ENCODE measurements at regions not wholly inside any gene's neighbourhood (a gene's known extent, or its start where the extent isn't known, plus 50 kb on each side); places are given as distances from the start of the nearest gene placed in this dataset.

DNA sequence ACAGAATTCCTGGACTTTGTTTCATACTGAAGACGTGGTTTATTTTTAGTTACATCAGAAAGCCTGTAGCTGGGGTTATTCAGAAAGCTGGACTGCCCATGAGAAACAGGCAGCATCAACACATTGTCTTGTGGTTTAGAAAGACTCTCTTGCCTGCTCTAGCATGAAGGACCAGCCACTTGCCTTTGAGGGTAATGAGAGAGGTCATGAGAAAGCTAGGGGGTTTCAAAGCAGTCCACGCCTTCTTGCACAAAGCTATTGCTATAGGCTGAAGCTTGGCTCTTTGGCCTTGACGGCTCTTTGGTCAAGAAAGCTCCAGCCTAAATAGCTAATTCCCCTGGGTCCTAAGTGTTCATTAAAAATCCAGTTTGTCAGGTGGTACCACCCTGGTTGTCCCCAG is 208.1 kb downstream of the PRDM2 start:
- POLR2A ChIA-PET: no interaction called here
- no peaks in the 10 kb centered on the region for H3K9me3 Mint-ChIP-seq (ENCODE audit: unreplicated experiment)
- no peak overlapping the region for H3K4me3 Mint-ChIP-seq (ENCODE audit: unreplicated experiment)
- no peak overlapping the region for H3K27ac Mint-ChIP-seq (ENCODE audit: low read depth, unreplicated experiment)
- no TSS peak for BruUV-seq (replicated peaks)
- intact Hi-C loops (cut with micrococcal nuclease): no loop called here
- H3K27me3 Mint-ChIP-seq (ENCODE audit: insufficient read depth, unreplicated experiment): no peaks in the 10 kb centered on the region
- CTCF ChIA-PET: interaction anchor here (0.7 to 1.2 kb wide), 2 partner anchors 56 to 497 kb away, joined by 3 to 6 read pairs; no protein-coding TSS in a partner anchor
- no peak for TF ChIP-seq CTCF (IDR thresholded peaks at IDR 0.05; ENCODE audit: unreplicated experiment)
- no peak for DNase-seq (ENCODE audit: unreplicated experiment)
- H3K4me1 Mint-ChIP-seq (ENCODE audit: insufficient read depth, unreplicated experiment): peaks cover 13% of the 10 kb centered on the region
- H3K36me3 Mint-ChIP-seq (ENCODE audit: insufficient read depth, unreplicated experiment): no peaks in the 10 kb centered on the region

- no peaks in the 10 kb centered on the region for H3K4me1 Mint-ChIP-seq (ENCODE audit: insufficient read depth, unreplicated experiment)
- intact Hi-C loops (cut with micrococcal nuclease): no loop called here
- H3K36me3 Mint-ChIP-seq (ENCODE audit: insufficient read depth, unreplicated experiment): no peaks in the 10 kb centered on the region
- no peak for DNase-seq (ENCODE audit: unreplicated experiment)
- no peaks in the 10 kb centered on the region for H3K27me3 Mint-ChIP-seq (ENCODE audit: insufficient read depth, unreplicated experiment)
- ChIA-PET POLR2A (interaction anchor here (0.8 kb wide), 1 partner anchor 15 kb away, joined by 4 read pairs; no protein-coding TSS in a partner anchor), CTCF (no interaction called here)
- H3K9me3 Mint-ChIP-seq (ENCODE audit: unreplicated experiment): no peaks in the 10 kb centered on the region
- H3K4me3 Mint-ChIP-seq (ENCODE audit: unreplicated experiment): no peak overlapping the region
- H3K27ac Mint-ChIP-seq (ENCODE audit: low read depth, unreplicated experiment): no peak overlapping the region
- BruUV-seq (replicated peaks): no TSS peak
- no peak for TF ChIP-seq CTCF (IDR thresholded peaks at IDR 0.05; ENCODE audit: unreplicated experiment)
These were observed 212.0 kb downstream of the PRDM2 start for GRCh38 chr1:13911697-13912619.

GRCh38 chr1:13913396-13913795 is 213.4 kb downstream of the PRDM2 start:
- Mint-ChIP-seq H3K4me3 (ENCODE audit: unreplicated experiment) (no peak overlapping the region), H3K36me3 (ENCODE audit: insufficient read depth, unreplicated experiment) (no peaks in the 10 kb centered on the region), H3K27ac (ENCODE audit: low read depth, unreplicated experiment) (no peak overlapping the region), H3K27me3 (ENCODE audit: insufficient read depth, unreplicated experiment) (no peaks in the 10 kb centered on the region), H3K9me3 (ENCODE audit: unreplicated experiment) (no peaks in the 10 kb centered on the region), H3K4me1 (ENCODE audit: insufficient read depth, unreplicated experiment) (no peaks in the 10 kb centered on the region)
- intact Hi-C loops (cut with micrococcal nuclease): no loop called here
- ChIA-PET POLR2A (interaction anchor here (0.9 kb wide), 1 partner anchor 9 kb away, joined by 4 read pairs; no protein-coding TSS in a partner anchor), CTCF (no interaction called here)
- no peak for TF ChIP-seq CTCF (IDR thresholded peaks at IDR 0.05; ENCODE audit: unreplicated experiment)
- BruUV-seq (replicated peaks): no TSS peak
- no peak for DNase-seq (ENCODE audit: unreplicated experiment)

DNA sequence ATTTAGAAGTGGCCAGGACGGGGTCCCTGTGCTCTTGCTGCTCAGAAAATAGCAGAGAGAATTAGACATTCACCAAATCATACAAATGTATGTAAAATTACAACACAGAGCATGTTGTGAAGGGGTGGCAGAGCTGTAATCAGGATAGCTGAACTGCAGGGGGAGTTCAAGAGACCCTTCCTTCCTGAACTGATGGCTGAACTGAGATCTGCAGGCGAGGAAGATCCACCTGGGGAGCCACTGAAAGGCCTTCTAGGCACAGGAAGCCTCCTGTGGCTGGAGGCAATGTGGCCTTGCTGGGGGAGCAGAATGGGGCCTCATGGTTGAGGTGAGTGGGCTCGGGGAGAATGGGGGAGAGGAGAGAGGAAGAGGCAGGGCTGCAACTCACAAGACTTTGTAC is 216.5 kb downstream of the PRDM2 start:
- no peak for DNase-seq (ENCODE audit: unreplicated experiment)
- no peaks in the 10 kb centered on the region for H3K27me3 Mint-ChIP-seq (ENCODE audit: insufficient read depth, unreplicated experiment)
- CTCF ChIA-PET: no interaction called here
- H3K9me3 Mint-ChIP-seq (ENCODE audit: unreplicated experiment): no peaks in the 10 kb centered on the region
- BruUV-seq (replicated peaks): no TSS peak
- POLR2A ChIA-PET: no interaction called here
- TF ChIP-seq CTCF (IDR thresholded peaks at IDR 0.05; ENCODE audit: unreplicated experiment): no peak
- no peaks in the 10 kb centered on the region for H3K36me3 Mint-ChIP-seq (ENCODE audit: insufficient read depth, unreplicated experiment)
- no peak overlapping the region for H3K27ac Mint-ChIP-seq (ENCODE audit: low read depth, unreplicated experiment)
- intact Hi-C loops (cut with micrococcal nuclease): no loop called here
- no peak overlapping the region for H3K4me3 Mint-ChIP-seq (ENCODE audit: unreplicated experiment)
- H3K4me1 Mint-ChIP-seq (ENCODE audit: insufficient read depth, unreplicated experiment): no peaks in the 10 kb centered on the region

Measured in MCF 10A (cell line).